Trophoblast cell (in vitro differentiated cells and primary cell): ENCODE measurements at regions not wholly inside any gene's neighbourhood (a gene's known extent, or its start where the extent isn't known, plus 50 kb on each side); places are given as distances from the start of the nearest gene placed in this dataset.

Source experiments
- DNase-seq, 2 donors: peaks; one replicate each; pipeline ENCODE4 v3.0.0-alpha.2; 2016
- H2AFZ ChIP-seq: 2 replicates; pipeline ENCODE4 v1.6.1; 2013; ENCODE audit warnings: low read length, moderate library complexity, mild to moderate bottlenecking; ENCODE audit not compliant: insufficient read depth, poor library complexity
- H2AK5ac ChIP-seq: 2 replicates; pipeline ENCODE4 v1.6.1; 2013; ENCODE audit warnings: mild to moderate bottlenecking, low read length
- H2BK120ac ChIP-seq: 2 replicates; pipeline ENCODE4 v1.6.1; 2013; ENCODE audit warnings: low read length, mild to moderate bottlenecking, moderate library complexity; ENCODE audit not compliant: insufficient read depth, poor library complexity
- H2BK12ac ChIP-seq: 2 replicates; pipeline ENCODE4 v1.6.1; 2013; ENCODE audit warnings: mild to moderate bottlenecking, low read length, moderate library complexity
- H2BK5ac ChIP-seq: 2 replicates; pipeline ENCODE4 v1.6.1; 2013; ENCODE audit warnings: low read length, low read depth, moderate library complexity, mild to moderate bottlenecking; ENCODE audit not compliant: poor library complexity
- H3K14ac ChIP-seq: 2 replicates; pipeline ENCODE4 v1.6.1; 2013; ENCODE audit warnings: mild to moderate bottlenecking, low read length
- H3K18ac ChIP-seq: 2 replicates; pipeline ENCODE4 v1.6.1; 2013; ENCODE audit warnings: mild to moderate bottlenecking, low read length
- H3K23ac ChIP-seq: 2 replicates; pipeline ENCODE4 v1.6.1; 2013; ENCODE audit warnings: low read length
- H3K27ac ChIP-seq: 2 replicates; pipeline ENCODE4 v1.5.1; 2013; ENCODE audit warnings: low read depth, mild to moderate bottlenecking, inconsistent platforms, low read length, moderate library complexity
- H3K27me3 ChIP-seq: 2 replicates; pipeline ENCODE4 v1.6.1; 2013; ENCODE audit warnings: inconsistent platforms, mild to moderate bottlenecking, low read length, moderate library complexity; ENCODE audit not compliant: insufficient read depth
- H3K36me3 ChIP-seq, 2 experiments: 1 replicate in 1 of 2; 2 replicates in 1 of 2; pipeline ENCODE4 v1.6.1; 2013; ENCODE audit warnings: low read length in 2 of 2, mild to moderate bottlenecking in 2 of 2, moderate library complexity in 1 of 2; ENCODE audit not compliant: insufficient read depth in 2 of 2, control insufficient read depth in 1 of 2
- H3K4ac ChIP-seq: 2 replicates; pipeline ENCODE4 v1.6.1; 2013; ENCODE audit warnings: low read depth, mild to moderate bottlenecking, low read length, moderate library complexity
- H3K4me1 ChIP-seq, 2 experiments: 1 replicate in 1 of 2; 2 replicates in 1 of 2; pipeline ENCODE4 v1.6.1; 2013; ENCODE audit warnings: low read length in 2 of 2, mild to moderate bottlenecking in 2 of 2, moderate library complexity in 1 of 2; ENCODE audit not compliant: insufficient read depth in 2 of 2, control insufficient read depth in 1 of 2
- H3K4me2 ChIP-seq: 2 replicates; pipeline ENCODE4 v1.6.1; 2013; ENCODE audit warnings: inconsistent platforms, mild to moderate bottlenecking, low read length, moderate library complexity
- H3K4me3 ChIP-seq: 2 replicates; pipeline ENCODE4 v1.5.1; 2013; ENCODE audit warnings: mild to moderate bottlenecking, low read depth, low read length, inconsistent platforms
- H3K79me1 ChIP-seq: one replicate; pipeline ENCODE4 v1.6.1; 2013; ENCODE audit warnings: low read length
- H3K79me2 ChIP-seq: 2 replicates; pipeline ENCODE4 v1.6.1; 2013; ENCODE audit warnings: low read length, mild to moderate bottlenecking; ENCODE audit not compliant: control insufficient read depth, insufficient read depth, poor library complexity
- H3K9ac ChIP-seq: 2 replicates; pipeline ENCODE4 v1.6.1; 2013; ENCODE audit warnings: mild to moderate bottlenecking, low read length
- H3K9me3 ChIP-seq: 2 replicates; pipeline ENCODE4 v1.6.1; 2013; ENCODE audit warnings: low read depth, mild to moderate bottlenecking, control low read depth, inconsistent platforms, low read length; ENCODE audit not compliant: insufficient read depth
- H4K12ac ChIP-seq: 2 replicates; pipeline ENCODE4 v1.6.1; 2013; ENCODE audit warnings: low read depth, mild to moderate bottlenecking, low read length, moderate library complexity
- H4K8ac ChIP-seq: 2 replicates; pipeline ENCODE4 v1.6.1; 2013; ENCODE audit warnings: low read depth, mild to moderate bottlenecking, low read length, moderate library complexity
- H4K91ac ChIP-seq: one replicate; pipeline ENCODE4 v1.6.1; 2013; ENCODE audit warnings: low read depth, mild to moderate bottlenecking, low read length, moderate library complexity
- WGBS: extraction: QIAGEN DNeasy Blood & Tissue Kit; methylation state at CpG from one replicate; pipeline ENCODE4 v1.1.7; 2013; ENCODE audit warnings: missing lambda C conversion rate; ENCODE audit not compliant: insufficient read length, insufficient coverage; ENCODE audit errors: extremely low coverage; 5-methylcytosine and 5-hydroxymethylcytosine counted together

DNA sequence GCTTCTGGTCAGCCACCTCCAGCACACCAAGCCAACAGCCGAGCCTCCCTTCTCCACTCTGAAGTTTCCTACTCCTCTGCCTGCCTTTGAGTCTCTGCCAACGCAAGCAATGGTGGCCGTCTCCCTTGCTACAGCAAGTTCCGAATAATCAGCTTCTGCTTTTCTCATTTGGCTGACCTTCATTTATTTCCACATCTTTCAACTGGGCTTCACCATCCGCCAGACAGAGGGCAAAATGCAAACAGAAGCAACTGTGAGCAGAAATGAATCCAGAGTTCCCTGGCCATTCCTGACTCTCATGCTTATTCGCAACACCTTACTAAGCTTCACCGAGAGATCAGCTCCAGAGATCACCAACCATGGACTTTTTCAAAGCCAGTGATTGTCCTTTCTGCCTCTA, 621.0 kb downstream of the NPHP4 start:
- WGBS, result no CpG with 5 or more reads among the region's 7 CpGs
- H3K27me3 ChIP-seq, result no peaks in the 10 kb centered on the region

GRCh38 chr1:5370311-5370710, 621.9 kb downstream of the NPHP4 start:
- Histone ChIP-seq H4K8ac (no peak overlapping the region), H3K4me2 (no peak overlapping the region), H3K4me1 (no peaks in the 10 kb centered on the region), H2AFZ (no peak overlapping the region), H3K23ac (no peak overlapping the region), H3K9ac (no peak overlapping the region), H3K18ac (no peak overlapping the region), H3K79me1 (no peaks in the 10 kb centered on the region), H2BK5ac (no peak overlapping the region), H3K9me3 (peaks cover 12% of the 10 kb centered on the region), H3K27ac (no peak overlapping the region), H3K4me3 (no peak overlapping the region), H2AK5ac (no peak overlapping the region), H3K79me2 (no peaks in the 10 kb centered on the region), H3K36me3 (no peaks in the 10 kb centered on the region), H4K91ac (no peak overlapping the region), H3K14ac (no peak overlapping the region), H2BK12ac (no peak overlapping the region), H4K12ac (no peak overlapping the region), H2BK120ac (no peak overlapping the region), H3K4ac (no peak overlapping the region), H3K27me3 (no peaks in the 10 kb centered on the region)
- WGBS, result no CpG with 5 or more reads among the region's 3 CpGs
- no peak for DNase-seq

More for the DNA sequence above, 621.0 kb downstream of the NPHP4 start:
- Histone ChIP-seq H4K12ac (no peak overlapping the region), H3K4ac (no peak overlapping the region), H3K18ac (no peak overlapping the region), H3K4me2 (no peak overlapping the region), H3K36me3 (no peaks in the 10 kb centered on the region), H3K27ac (no peak overlapping the region), H3K14ac (no peak overlapping the region), H4K8ac (no peak overlapping the region), H2BK12ac (no peak overlapping the region), H3K79me2 (no peaks in the 10 kb centered on the region), H3K9ac (no peak overlapping the region), H2BK120ac (no peak overlapping the region), H3K23ac (no peak overlapping the region), H2AFZ (no peak overlapping the region), H3K4me3 (no peak overlapping the region), H2BK5ac (no peak overlapping the region), H4K91ac (no peak overlapping the region), H3K79me1 (no peaks in the 10 kb centered on the region), H2AK5ac (no peak overlapping the region), H3K9me3 (peaks cover 10% of the 10 kb centered on the region), H3K4me1 (no peaks in the 10 kb centered on the region)
- DNase-seq, result no peak

DNA sequence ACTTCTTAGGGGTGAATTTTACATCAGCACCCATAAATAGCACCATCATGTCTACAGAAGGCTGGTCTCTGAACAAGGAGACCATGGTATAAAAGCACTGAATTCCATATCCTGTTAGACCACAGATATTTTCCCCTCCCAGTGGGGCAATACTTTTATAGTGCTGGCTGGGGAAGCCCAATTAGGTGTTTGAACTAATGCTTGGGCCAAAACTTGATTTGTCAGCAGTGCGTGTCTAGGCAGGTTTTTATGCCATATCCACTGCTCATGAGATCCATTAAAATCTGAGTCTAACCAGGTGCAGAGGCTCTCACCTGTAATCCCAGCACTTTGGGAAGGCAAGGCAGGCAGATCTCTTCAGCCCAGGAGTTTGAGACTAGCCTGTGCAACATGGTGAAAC, 623.0 kb downstream of the NPHP4 start:
- Histone ChIP-seq H2AFZ (no peak overlapping the region), H2BK12ac (no peak overlapping the region), H3K14ac (no peak overlapping the region), H2BK120ac (no peak overlapping the region), H2AK5ac (no peak overlapping the region), H3K79me1 (no peaks in the 10 kb centered on the region), H3K18ac (no peak overlapping the region), H3K4me2 (no peak overlapping the region), H2BK5ac (no peak overlapping the region), H3K27me3 (no peaks in the 10 kb centered on the region), H4K12ac (no peak overlapping the region), H4K8ac (no peak overlapping the region), H3K36me3 (no peaks in the 10 kb centered on the region), H3K4me1 (no peaks in the 10 kb centered on the region), H4K91ac (no peak overlapping the region), H3K9ac (no peak overlapping the region), H3K4me3 (no peak overlapping the region), H3K23ac (no peak overlapping the region), H3K4ac (no peak overlapping the region), H3K27ac (no peak overlapping the region), H3K9me3 (peaks cover 10% of the 10 kb centered on the region), H3K79me2 (no peaks in the 10 kb centered on the region)
- DNase-seq, result no peak
- no CpG with 5 or more reads among the region's 1 CpG for WGBS

DNA sequence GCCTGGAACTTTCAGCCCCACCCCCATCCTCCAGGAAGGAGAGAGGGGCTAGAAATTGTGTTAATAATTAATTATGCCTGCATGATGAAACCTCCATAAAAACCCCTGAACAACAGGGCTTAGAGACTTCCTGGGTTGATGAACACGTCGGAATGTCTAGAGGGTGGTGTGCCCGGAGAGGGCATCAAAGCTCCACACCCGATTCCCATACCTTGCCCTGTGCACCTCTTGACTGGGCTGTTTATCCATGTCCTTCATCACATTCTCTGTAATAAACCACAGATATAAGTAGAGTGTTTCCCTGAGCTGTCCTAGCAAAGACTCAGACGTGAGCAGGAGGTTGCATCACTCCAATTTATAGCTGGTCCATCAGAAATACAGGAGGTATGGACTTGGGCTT, 624.0 kb downstream of the NPHP4 start:
- Histone ChIP-seq H3K23ac (no peak overlapping the region), H3K4me2 (no peak overlapping the region), H3K9ac (no peak overlapping the region), H3K79me1 (no peaks in the 10 kb centered on the region), H3K4ac (no peak overlapping the region), H4K91ac (no peak overlapping the region), H3K4me3 (no peak overlapping the region), H3K14ac (no peak overlapping the region), H2AK5ac (no peak overlapping the region), H2AFZ (no peak overlapping the region), H2BK5ac (no peak overlapping the region), H4K12ac (no peak overlapping the region), H3K9me3 (peaks cover 9% of the 10 kb centered on the region), H2BK120ac (no peak overlapping the region), H2BK12ac (no peak overlapping the region), H3K4me1 (no peaks in the 10 kb centered on the region), H3K18ac (no peak overlapping the region), H3K79me2 (no peaks in the 10 kb centered on the region), H3K36me3 (no peaks in the 10 kb centered on the region), H4K8ac (no peak overlapping the region), H3K27ac (no peak overlapping the region), H3K27me3 (no peaks in the 10 kb centered on the region)
- WGBS, result no CpG with 5 or more reads among the region's 5 CpGs
- DNase-seq, result no peak
